ENCODE measurements at regions not wholly inside any gene's neighbourhood (a gene's known extent, or its start where the extent isn't known, plus 50 kb on each side); places are given as distances from the start of the nearest gene placed in this dataset.

GRCh38 chr3:14265246-14265962 is 86.8 kb downstream of the LSM3 start:
- TF ChIP-seq CTCF (conservative IDR thresholded peaks at IDR 0.05): no peak; the same call in 1 of the 2 replicates
- no peak for TF ChIP-seq EZH2 (IDR thresholded peaks at IDR 0.05; ENCODE audit: low read depth)
